NCI-H82 treated with DMSO at 0.1 percent for 48 hours (cell line): ENCODE measurements at regions not wholly inside any gene's neighbourhood (a gene's known extent, or its start where the extent isn't known, plus 50 kb on each side); places are given as distances from the start of the nearest gene placed in this dataset.
"Not testable (repeated sequence)": the region's sequence is repeated elsewhere in the genome, so short reads cannot be mapped to it uniquely, and the experiment has no call there.

Experiments
- DNase-seq: peaks from one replicate; lab custom pipeline; 2025; ENCODE audit not compliant: unreplicated experiment; lab: John Stamatoyannopoulos, UW

DNA sequence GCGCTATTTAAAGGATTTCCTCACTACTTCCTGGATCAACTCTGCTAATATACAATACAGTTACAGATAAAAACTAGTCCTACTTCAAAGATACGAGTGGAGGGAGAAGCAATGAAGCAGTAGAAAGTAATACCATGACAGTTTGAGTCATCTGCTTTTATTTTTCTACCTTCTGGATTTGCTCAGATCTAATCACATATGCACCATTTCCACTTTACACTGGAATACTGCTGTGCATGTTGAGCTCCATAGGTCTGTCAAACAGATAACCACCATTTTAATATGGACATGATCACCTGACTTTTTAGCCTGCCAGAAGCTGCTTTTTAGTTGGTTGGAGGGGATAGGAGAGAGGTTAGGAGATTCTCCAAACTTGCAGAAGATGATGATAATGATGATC lies 92.5 kb downstream of the MMUT start:
- no peak for DNase-seq

DNA sequence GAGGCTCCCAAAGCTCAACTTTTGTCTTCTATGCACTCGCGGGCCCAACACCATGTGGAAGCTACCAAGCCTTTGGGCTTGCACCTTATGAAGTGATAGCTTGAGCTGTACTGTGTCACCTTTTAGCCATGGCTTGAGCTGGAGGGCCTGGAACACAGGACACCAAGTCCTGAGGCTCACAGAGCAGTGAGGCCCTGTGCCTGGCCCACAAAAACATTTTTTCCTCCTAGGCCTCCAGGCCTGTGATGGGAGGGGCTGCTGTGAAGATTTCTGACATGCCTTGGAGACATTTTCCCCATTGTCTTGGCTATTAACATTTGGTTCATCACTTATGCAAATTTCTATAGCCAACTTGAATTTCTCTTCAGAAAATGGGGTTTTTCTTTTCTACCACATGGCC lies 96.5 kb downstream of the MMUT start:
- no peak for DNase-seq

DNA sequence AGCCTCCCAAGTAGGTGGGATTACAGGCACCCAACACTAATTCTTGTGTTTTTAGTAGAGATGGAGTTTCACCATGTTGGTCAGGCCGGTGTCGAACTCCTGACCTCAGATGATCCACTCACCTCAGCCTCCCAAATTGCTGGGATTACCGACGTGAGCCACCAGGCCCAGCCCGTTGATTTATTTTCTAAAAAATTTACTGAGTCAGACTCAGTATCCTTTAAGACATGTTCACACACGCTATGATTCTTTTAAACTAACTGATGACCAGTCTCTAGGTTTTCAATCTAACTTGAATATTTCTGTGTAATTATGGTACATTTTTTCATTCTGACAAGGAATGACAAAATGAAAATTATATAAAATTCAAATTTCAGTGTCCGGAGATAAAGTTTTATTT lies 114.5 kb downstream of the MMUT start:
- no peak for DNase-seq

DNA sequence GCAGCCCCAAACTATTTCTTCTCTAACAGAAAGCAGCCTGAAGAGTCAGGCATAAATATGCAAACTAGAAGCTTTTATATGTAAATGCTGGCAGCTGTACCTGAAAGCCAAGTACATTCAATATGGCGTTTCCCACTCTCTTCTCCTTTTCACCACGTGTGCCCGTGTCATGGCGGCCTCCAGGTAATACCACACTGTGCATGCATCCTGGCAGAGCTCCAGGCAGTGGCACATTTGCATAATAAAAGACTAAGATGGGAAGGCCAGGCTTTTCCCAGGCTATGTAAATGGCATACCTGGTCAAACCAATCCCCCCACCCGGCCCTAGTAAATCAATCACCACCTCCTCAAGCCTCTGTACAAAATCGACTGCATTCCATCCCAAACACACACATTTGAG lies 120.6 kb downstream of the MMUT start:
- no peak for DNase-seq

DNA sequence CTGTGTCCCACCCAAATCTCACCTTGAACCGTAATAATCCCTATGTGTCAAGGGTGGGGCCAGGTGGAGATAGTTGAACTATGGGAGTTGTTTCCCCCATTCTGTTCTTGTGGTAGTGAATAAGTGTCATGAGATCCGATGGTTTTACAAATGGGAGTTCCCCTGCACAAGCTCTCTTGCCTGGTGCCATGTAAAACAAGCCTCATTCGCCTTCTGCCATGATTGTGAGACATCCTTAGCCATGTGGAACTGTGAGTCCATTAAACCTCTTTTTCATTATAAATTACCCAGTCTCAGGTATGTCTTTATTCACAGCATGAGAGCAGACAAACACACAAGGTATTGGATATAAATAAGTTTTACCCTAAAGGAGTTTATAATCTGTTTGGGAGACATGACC lies 121.2 kb downstream of the MMUT start:
- no peak for DNase-seq

DNA sequence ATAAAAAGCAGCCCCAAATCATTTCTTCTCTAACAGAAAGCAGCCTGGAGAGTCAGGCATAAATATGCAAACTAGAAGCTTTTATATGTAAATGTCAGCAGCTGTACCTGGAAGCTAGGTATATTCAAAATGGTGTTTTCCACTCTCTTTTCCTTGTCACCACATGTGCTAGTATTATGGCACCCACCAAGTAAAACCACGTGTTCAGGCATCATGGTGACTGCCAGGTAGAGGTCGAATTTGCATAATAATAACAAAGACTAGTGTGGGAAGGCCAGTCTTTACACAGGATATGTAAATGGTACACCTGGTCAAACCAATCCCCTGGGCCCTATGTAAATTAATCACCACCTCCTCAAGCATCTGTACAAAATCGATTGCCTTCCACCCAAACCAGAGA lies 124.0 kb downstream of the MMUT start:
- no peak for DNase-seq

DNA sequence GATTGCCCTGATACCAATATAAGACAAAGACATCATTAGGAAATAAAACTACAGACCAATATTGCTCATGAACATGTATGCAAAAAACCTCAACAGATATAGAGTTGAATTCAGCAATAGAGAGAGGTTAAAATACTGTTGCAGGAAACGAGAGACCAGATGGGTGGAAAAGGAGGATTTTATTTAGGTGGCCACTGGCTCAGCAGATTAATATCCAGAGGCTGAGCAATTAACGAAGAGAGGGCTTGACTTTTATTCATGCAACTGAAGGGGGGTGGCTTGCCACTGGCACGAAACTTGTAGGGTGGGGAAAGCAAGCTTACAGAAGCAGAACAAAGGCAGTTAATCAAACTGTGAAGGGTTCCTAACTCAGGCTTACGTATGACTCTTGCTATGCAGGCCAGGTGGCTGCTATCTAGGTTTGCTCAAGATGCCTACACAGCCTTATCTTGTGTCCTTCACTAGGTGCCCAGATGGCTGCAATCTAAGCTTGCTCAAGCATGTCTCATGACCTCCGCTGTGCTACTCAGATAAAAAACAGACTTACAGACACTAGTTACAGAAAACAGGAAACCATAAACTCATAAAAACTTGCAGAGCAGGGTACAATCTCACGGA lies 126.4 kb downstream of the MMUT start:
- no peak for DNase-seq

DNA sequence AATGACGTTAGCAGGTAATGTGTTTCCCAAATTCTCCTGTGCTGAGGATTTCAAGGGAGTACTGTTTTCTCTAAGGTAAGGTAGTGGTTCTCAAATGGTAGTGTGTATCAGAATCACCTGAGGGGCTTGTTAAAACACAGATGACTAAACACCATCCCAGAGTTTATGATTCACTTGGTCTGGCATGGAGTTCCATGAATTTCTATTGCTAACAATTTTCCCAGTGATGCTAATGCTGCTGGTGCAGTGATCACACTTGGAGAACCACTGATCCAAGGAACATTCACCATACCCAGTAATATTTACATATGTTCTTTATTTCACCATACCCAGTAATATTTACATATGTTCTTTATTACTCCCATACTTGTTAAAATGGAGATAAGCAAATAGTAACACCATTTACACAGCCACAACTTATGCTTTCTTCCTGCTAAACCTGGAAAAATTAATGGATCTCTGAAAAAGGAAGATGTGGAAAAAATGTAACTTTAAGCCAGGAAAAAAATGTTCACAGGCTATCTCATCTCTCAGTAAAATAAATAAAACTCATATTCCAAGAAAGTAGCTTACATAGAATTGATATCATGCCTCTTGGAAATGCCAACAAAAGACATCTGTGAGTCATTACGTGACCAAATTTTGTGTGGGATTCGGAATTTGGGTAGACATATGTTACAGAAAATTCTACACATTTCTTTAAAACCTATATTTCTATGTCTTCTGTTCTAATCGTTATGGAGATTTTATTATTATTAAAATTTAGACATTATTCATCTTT lies 129.5 kb downstream of the MMUT start:
- DNase-seq, result no peak

DNA sequence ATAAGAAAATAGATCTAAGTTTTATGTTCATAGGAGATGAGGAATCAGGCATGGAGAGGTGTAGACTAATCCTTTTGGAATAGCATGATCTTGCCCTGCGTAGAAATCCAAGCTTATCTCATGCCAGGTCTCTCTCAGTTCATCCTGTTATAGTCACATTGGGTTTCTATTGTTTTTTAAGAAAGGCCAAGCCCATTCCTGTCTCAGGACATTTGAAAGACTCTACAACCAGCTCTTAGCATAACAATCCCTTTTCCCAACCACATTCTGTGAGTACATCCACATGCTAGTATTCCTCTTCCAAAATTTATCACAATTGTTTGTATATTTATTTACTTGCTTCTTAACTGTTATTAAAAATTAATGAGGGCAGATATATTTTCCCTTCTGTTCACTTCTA lies 130.3 kb downstream of the MMUT start:
- DNase-seq, result no peak

DNA sequence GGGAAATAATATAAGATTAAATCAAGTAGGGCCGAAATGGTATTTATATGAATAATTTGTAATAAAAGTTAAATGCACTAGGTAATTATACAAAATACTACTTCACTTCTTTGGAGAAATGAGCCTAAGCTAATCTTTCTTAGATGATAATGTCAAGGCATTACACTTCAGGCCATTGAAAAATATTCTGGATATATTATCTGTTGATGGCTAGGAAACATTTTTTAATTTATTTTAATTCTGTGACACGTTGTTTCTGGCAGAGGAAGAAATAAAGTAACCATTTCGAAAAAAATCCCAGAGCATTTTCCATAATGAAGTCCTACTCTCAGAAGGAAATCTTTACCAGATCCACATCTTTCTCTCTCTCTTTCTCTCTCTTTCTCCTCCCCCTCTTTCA lies 133.9 kb downstream of the MMUT start:
- no peak for DNase-seq

DNA sequence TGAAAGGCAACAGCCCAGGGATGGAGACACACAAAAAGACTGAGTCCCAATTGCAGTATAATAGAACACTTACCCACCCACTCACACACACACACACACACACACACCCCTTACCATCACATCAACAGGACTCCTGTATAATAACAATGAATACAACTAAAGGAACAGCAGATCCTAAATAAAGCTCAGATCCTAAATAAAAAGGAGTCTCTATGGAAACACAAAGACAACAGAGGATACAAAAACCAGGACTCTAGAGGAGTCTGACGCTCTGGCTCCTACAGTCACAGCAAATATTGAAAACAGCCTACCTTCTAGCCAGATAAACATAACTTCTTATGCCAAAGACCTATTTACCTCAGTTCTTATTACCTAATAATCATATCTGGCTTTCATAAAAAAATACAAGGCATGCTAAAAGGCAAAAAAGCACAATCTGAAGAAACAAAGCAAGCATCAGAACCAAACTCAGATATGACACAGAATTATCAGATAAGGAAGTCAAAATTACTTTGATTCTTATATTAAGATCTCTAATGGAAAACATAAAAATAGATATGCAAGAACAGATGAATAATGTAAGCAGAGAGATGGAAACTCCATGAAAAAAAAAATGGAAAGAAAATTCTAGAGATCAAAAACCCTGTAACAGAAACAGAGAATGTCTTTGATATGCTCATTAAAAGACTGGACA lies 134.9 kb downstream of the MMUT start:
- no peak for DNase-seq

DNA sequence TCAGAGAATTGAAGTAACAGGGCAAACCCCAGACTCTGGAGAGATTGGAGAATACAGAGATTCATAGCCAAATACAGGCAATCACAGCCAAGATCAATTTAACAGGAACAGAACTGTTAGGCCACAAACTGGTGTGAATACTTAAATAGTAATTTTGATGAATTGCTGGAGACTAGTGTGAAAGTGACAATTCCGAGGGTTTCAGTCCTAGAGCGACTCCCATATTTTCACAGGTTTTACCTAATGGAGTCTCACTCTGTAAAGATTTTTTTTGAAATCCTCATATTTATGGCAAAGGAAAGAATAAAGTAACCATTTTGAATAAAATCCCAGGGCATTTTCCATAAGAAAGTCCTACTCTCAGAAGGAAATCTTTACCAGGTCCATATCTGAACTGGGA lies 135.5 kb downstream of the MMUT start:
- DNase-seq, result no peak

DNA sequence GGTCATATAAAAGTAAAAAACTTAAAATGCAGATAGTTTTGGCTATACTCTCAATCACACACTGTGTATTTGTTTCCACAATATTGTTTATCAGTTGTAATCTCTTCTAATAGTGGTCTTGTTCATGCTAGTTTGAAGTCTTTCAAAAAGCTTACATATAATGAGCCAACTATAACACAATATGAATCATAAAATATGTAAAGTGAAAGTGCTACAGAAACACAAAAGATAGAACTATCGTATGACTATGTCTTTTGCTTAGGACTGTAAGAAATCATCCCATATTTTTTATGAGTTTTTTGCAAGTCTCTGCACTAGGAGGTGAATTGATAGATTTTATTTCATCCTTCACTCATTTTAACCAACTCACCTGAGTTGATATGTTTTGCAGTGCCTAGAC lies 136.0 kb downstream of the MMUT start:
- DNase-seq, result no peak

DNA sequence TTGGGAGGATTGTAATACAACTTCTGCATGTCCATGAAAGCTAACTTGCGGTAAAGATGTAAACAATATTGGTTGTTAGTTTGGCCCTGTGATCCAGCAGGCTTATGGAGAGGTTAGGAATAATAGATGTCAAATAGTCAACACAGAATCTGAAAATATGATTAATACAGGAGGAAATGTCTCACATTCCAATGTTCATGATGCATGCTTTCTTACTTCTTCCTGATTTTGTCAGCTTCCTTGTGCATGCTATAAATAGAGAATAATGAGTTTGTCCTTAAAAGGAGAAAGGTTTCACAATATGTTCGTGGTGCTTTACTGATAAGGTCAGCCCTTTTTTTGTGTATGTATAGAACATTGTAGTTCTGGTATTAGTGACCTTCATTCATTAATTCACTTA lies 136.7 kb downstream of the MMUT start:
- DNase-seq, result no peak

DNA sequence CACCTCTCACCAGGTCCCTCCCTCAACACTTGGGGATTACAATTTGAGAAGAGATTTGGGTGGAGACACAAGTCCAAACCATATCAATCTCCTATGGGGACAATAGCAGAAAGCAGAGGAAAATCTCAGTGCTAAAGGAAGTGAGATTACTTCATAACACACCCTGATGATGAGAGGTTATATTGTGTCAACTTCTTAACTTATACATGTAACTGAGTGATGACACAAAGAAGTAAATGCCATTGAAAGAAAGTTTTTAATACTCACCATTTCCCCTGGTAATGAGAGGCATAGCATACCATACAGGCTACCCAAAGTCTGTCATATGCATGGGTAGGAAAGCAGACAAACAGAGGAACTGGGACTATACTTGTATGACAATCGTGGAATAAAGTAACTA lies 137.2 kb downstream of the MMUT start:
- DNase-seq, result no peak

DNA sequence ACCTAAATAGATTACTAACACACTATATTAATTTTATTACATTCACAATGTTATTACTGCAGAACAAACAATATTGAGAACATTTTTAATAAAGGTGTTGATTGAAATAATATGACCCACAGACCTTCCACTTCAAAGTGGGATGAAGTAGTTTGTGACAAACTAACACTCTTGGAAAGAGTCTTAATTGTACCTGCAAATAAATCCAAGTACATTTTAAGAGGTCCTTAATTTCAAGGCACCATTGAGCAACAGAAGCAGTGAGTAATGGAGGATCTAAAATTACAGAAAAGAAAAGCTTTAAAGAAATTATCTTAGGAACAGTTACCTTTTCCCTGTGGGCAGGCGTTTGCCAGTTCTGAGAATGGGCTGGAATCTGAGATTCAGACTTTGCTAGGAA lies 140.2 kb downstream of the MMUT start:
- no peak for DNase-seq

DNA sequence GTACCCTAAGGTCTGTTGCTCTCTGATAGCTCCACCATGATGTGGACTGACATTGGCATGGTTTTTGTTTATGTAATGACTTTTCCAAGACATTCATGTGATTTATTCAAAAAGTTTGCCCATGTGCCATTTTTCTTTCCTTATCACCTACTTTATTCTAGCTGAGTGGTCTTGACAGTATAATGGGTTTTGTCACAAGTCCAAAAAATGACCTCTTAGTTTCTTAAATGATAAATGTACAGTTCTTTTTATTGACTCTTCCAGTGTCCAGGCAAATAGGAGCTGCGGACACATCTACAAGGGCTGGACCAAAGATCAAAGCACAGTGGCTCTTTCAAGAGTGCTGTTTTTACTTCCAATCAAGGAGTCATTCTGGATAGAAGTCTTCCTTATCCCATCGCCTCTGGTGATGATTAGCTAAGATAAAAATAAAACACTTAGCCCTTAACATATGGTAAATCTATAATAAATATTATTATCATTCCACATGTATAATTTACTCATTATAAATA lies 141.4 kb downstream of the MMUT start:
- no peak for DNase-seq

DNA sequence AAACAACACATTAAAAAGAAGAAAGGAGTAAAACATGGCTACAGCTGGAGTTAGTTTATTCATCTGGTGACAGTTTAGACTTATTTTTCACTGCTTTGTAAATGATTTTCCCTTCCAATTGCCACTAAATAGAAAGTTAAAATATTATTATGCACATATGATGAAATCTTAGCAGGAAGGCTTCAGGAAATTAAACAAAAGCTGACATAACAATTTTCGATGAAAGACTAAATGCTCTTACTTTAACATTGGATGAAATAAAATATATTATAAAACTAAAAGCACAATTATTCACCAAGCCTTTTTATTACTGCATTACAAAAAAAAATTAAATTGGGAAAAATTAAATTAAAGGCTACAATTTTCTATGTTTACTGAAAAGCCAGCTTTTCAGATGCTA lies 158.0 kb downstream of the MMUT start:
- no peak for DNase-seq

DNA sequence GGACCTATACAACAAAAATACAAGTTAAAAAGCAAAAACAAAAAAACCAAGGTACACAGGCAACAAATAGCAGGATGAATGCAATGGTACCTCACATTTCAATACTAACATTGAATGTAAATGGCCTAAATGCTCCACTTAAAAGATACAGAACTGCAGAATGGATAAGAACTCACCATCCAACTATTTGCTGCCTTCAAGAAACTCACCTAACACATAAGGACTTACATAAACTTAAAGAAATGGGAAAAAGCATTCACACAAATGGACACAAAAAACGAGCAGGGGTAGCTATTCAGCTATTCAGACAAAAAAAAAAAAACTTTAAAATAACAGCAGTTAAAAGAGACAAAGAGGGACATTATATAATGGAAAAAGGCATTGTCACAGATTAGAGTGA lies 158.7 kb downstream of the MMUT start:
- DNase-seq, result not testable (repeated sequence)

DNA sequence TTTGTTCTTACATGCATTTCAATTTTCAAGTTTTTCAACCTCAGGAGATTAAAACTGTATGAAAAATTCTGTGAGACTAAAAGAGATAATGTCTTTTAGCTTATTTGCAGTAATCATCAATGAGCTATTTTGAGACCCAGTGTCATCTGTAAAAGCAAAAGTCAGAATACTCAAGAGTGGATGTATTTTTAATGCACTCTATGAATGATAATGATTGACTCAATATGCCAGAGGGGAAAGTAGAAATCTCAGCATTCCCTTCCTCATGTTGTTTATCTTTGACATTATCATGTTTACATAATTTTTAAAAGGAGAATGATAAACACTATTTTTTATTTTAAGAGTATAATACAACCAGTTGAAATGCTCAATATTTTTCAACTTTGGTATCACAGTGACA lies 162.1 kb downstream of the MMUT start:
- DNase-seq, result no peak

DNA sequence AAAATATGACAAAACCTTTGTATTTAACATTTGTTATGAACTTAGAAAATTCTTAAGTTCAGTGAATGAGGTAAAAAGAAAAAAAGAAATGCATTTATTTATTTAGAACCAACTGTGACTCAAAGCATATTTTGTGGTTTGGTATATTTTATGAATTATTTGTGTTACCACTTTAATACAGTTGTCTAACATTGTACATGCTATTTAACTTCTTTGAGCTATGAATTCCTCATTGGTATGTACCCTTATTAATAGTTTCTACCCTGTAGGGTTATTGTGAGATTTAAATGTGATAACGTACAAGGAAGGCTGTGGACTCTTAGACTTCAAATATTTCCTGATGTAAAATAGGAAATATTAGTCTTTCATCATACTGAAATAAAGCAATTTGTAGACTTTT lies 162.6 kb downstream of the MMUT start:
- DNase-seq, result no peak

DNA sequence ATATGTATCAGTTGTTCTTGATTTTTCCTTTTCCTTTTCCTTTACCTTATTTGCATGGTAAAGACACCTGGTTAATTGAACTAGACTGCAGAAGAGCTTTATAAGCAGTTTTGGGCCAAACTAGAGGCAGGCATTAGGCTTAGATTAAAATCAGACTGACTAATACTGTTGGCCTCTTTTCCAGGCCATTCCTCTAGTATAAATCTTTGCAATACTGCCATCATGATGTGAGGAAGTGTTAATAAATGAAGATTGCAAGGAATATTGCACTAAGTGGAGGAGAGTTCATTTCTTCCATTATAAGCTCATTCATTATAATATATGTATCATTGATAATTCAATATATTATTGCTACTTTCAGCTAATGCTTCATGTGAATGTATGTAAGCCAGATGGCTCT lies 163.8 kb downstream of the MMUT start:
- no peak for DNase-seq
